Hepatocyte (in vitro differentiated cells): ENCODE measurements at regions not wholly inside any gene's neighbourhood (a gene's known extent, or its start where the extent isn't known, plus 50 kb on each side); places are given as distances from the start of the nearest gene placed in this dataset.

Source experiments
- CTCF ChIP-seq: fragments of 200-600 bp; sonication (generic); IDR thresholded peaks from 2 replicates; pipeline ENCODE4 v1.5.1; 2016; ENCODE audit warnings: antibody characterized with exemption, mild to moderate bottlenecking; ENCODE audit not compliant: poor library complexity
- EZH2 ChIP-seq: fragments of 200-600 bp; sonication (generic); IDR thresholded peaks from 2 replicates; pipeline ENCODE4 v1.6.1; 2016; ENCODE audit warnings: antibody characterized with exemption, mild to moderate bottlenecking, borderline replicate concordance
- EZH2phosphoT487 ChIP-seq: fragments of 200-600 bp; sonication (generic); IDR thresholded peaks from one replicate; pipeline ENCODE4 v1.6.1; 2018; ENCODE audit warnings: antibody characterized with exemption, mild to moderate bottlenecking, low read depth, moderate library complexity; ENCODE audit not compliant: unreplicated experiment, severe bottlenecking

- TF ChIP-seq CTCF (no peak), EZH2phosphoT487 (no peak), EZH2 (no peak)
Measured at GRCh38 chr6:74505391-74505790, 700.5 kb downstream of the COL12A1 start.
